CD8-positive, alpha-beta memory T cell (primary cell): ENCODE measurements at regions not wholly inside any gene's neighbourhood (a gene's known extent, or its start where the extent isn't known, plus 50 kb on each side); places are given as distances from the start of the nearest gene placed in this dataset.
"Not testable (repeated sequence)": the region's sequence is repeated elsewhere in the genome, so short reads cannot be mapped to it uniquely, and the experiment has no call there.

ENCODE experiments used
- CTCF ChIA-PET: fragments of 350-600 bp; sonication (Branson Sonifier 250); formaldehyde crosslinking; loops from one replicate; lab custom pipeline; 2021; ENCODE audit warnings: antibody characterized with exemption; lab: Charles Lee
- POLR2A ChIA-PET: fragments of 350-600 bp; sonication (Branson Sonifier 250); formaldehyde crosslinking; loops from one replicate; lab custom pipeline; 2021; ENCODE audit warnings: antibody characterized with exemption; lab: Charles Lee
- DNase-seq, 5 donors: peaks; one replicate each; pipeline versions ENCODE4 v3.0.0 to v3.0.0-alpha.2; 2020 to 2022; ENCODE audit warnings: mixed read lengths in 1 of 5
- H3K27ac ChIP-seq: one replicate; pipeline ENCODE4 v1.7.0; 2013; ENCODE audit warnings: low read depth, mild to moderate bottlenecking, low read length, moderate library complexity
- H3K27me3 ChIP-seq: 2 replicates; pipeline ENCODE4 v1.7.0; 2013; ENCODE audit warnings: low read length, mild to moderate bottlenecking; ENCODE audit not compliant: insufficient read depth, poor library complexity, severe bottlenecking
- H3K36me3 ChIP-seq: 2 replicates; pipeline ENCODE4 v1.7.0; 2013; ENCODE audit warnings: mild to moderate bottlenecking, low read length, moderate library complexity; ENCODE audit not compliant: insufficient read depth
- H3K4me1 ChIP-seq: 2 replicates; pipeline ENCODE4 v1.7.0; 2013; ENCODE audit warnings: mild to moderate bottlenecking, low read length, moderate library complexity; ENCODE audit not compliant: insufficient read depth
- H3K4me3 ChIP-seq: 2 replicates; pipeline ENCODE4 v1.7.0; 2013; ENCODE audit warnings: mild to moderate bottlenecking, low read length
- H3K9me3 ChIP-seq: 2 replicates; pipeline ENCODE4 v1.7.0; 2013; ENCODE audit warnings: mild to moderate bottlenecking, low read length
- H3K27ac Mint-ChIP-seq, 8 donors: one replicate each; pipeline ENCODE4 v1.8.0; 2020 to 2021; ENCODE audit warnings: mixed read lengths in 8 of 8, mild to moderate bottlenecking in 6 of 8, inconsistent platforms in 3 of 8, moderate library complexity in 3 of 8
- H3K27me3 Mint-ChIP-seq, 2 donors: one replicate each; pipeline ENCODE4 v1.8.0; 2020 to 2021; ENCODE audit warnings: mixed read lengths in 2 of 2, mild to moderate bottlenecking in 1 of 2, moderate library complexity in 1 of 2
- H3K36me3 Mint-ChIP-seq, 3 donors: one replicate each; pipeline ENCODE4 v1.8.0; 2020 to 2021; ENCODE audit warnings: mixed read lengths in 3 of 3, inconsistent platforms in 1 of 3, mild to moderate bottlenecking in 1 of 3
- H3K4me1 Mint-ChIP-seq, 3 donors: one replicate each; pipeline ENCODE4 v1.8.0; 2020 to 2021; ENCODE audit warnings: mixed read lengths in 3 of 3, inconsistent platforms in 1 of 3, mild to moderate bottlenecking in 1 of 3
- H3K4me3 Mint-ChIP-seq, 7 donors: one replicate each; pipeline ENCODE4 v1.8.0; 2020 to 2021; ENCODE audit warnings: mixed read lengths in 7 of 7, mild to moderate bottlenecking in 6 of 7, moderate library complexity in 4 of 7, inconsistent platforms in 2 of 7
- H3K9me3 Mint-ChIP-seq, 5 donors: one replicate each; pipeline ENCODE4 v1.8.0; 2020 to 2022; ENCODE audit warnings: mixed read lengths in 5 of 5, mild to moderate bottlenecking in 3 of 5, moderate library complexity in 2 of 5, inconsistent platforms in 1 of 5

DNA sequence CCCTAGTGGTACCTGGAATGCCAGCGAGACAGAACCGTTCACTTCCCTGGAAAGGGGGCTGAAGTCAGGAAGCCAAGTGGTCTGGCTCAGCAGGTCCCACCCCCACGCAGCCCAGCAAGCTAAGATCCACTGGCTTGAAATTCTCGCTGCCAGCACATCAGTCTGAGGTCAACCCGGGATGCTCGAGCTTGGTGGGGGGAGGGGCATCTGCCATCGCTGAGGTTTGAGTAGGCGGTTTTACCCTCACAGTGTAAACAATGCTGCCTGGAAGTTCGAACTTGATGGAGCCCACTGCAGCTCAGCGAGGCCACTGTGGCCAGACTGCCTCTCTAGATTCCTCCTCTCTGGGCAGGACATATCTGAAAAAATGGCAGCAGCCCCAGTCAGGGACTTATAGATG is 464.7 kb upstream of the TOM1L1 start:
- no peaks in the 10 kb centered on the region for H3K4me1 ChIP-seq
- no peaks in the 10 kb centered on the region for H3K9me3 ChIP-seq
- CTCF ChIA-PET, result no interaction called here
- H3K36me3 ChIP-seq, result no peaks in the 10 kb centered on the region
- no peaks in the 10 kb centered on the region for H3K27me3 ChIP-seq
- POLR2A ChIA-PET, result no interaction called here
- Mint-ChIP-seq H3K27ac (no peak overlapping the region), H3K27me3 (no peaks in the 10 kb centered on the region), H3K4me3 (no peak overlapping the region), H3K36me3 (no peaks in the 10 kb centered on the region), H3K4me1 (no peaks in the 10 kb centered on the region), H3K9me3 (peaks cover 6 to 28% (median 10%) of the 10 kb centered on the region in 5 donors)
- DNase-seq, result no peak
- H3K27ac ChIP-seq, result no peak overlapping the region
- H3K4me3 ChIP-seq, result no peak overlapping the region

- Histone ChIP-seq H3K4me1 (no peaks in the 10 kb centered on the region), H3K27me3 (no peaks in the 10 kb centered on the region), H3K27ac (no peak overlapping the region), H3K36me3 (no peaks in the 10 kb centered on the region), H3K4me3 (no peak overlapping the region), H3K9me3 (no peaks in the 10 kb centered on the region)
- Mint-ChIP-seq H3K36me3 (no peaks in the 10 kb centered on the region), H3K9me3 (peaks cover 6 to 23% (median 15%) of the 10 kb centered on the region in 5 donors), H3K27me3 (no peaks in the 10 kb centered on the region), H3K27ac (no peak overlapping the region), H3K4me3 (no peak overlapping the region), H3K4me1 (no peaks in the 10 kb centered on the region)
- POLR2A ChIA-PET, result no interaction called here
- DNase-seq, result no peak
- CTCF ChIA-PET, result no interaction called here
These were observed 460.8 kb upstream of the TOM1L1 start for GRCh38 chr17:54439816-54440215.

DNA sequence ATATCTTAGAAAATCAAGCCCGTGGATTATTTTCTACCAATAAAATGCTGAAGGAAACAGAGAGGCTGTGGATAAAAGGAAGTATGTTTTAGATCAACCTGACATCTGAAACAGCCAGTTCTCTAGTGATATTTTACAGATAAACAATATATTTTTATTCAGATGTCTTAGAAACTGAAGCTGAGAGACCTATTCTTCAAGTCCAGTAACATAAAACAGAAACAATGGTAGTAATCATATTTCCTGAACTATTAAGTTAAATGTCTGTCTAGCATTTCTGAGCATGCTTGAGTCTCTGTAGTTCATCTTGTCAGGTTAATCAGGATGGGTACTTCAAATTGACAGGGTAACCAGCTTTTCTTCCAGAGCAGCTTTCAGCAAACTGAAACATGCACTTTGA is 449.6 kb upstream of the TOM1L1 start:
- no peaks in the 10 kb centered on the region for H3K9me3 ChIP-seq
- H3K36me3 Mint-ChIP-seq, result no peaks in the 10 kb centered on the region
- peaks cover 7 to 24% (median 14%) of the 10 kb centered on the region in 5 donors for H3K9me3 Mint-ChIP-seq
- CTCF ChIA-PET, result no interaction called here
- no peak for DNase-seq
- H3K4me3 Mint-ChIP-seq, result no peak overlapping the region
- no peaks in the 10 kb centered on the region for H3K27me3 ChIP-seq
- no peaks in the 10 kb centered on the region for H3K27me3 Mint-ChIP-seq
- H3K36me3 ChIP-seq, result no peaks in the 10 kb centered on the region
- H3K4me1 ChIP-seq, result no peaks in the 10 kb centered on the region
- no peak overlapping the region for H3K27ac Mint-ChIP-seq
- POLR2A ChIA-PET, result no interaction called here
- H3K27ac ChIP-seq, result no peak overlapping the region
- no peaks in the 10 kb centered on the region for H3K4me1 Mint-ChIP-seq
- H3K4me3 ChIP-seq, result no peak overlapping the region

- Mint-ChIP-seq H3K36me3 (no peaks in the 10 kb centered on the region), H3K27ac (no peak overlapping the region), H3K4me3 (no peak overlapping the region), H3K27me3 (no peaks in the 10 kb centered on the region), H3K4me1 (no peaks in the 10 kb centered on the region), H3K9me3 (peaks cover 10 to 23% (median 19%) of the 10 kb centered on the region in 5 donors)
- ChIA-PET CTCF (no interaction called here), POLR2A (no interaction called here)
- DNase-seq, result no peak
- Histone ChIP-seq H3K9me3 (no peaks in the 10 kb centered on the region), H3K27me3 (no peaks in the 10 kb centered on the region), H3K27ac (no peak overlapping the region), H3K4me3 (no peak overlapping the region), H3K36me3 (no peaks in the 10 kb centered on the region), H3K4me1 (no peaks in the 10 kb centered on the region)
These were observed 447.8 kb upstream of the TOM1L1 start for GRCh38 chr17:54452666-54453348.

DNA sequence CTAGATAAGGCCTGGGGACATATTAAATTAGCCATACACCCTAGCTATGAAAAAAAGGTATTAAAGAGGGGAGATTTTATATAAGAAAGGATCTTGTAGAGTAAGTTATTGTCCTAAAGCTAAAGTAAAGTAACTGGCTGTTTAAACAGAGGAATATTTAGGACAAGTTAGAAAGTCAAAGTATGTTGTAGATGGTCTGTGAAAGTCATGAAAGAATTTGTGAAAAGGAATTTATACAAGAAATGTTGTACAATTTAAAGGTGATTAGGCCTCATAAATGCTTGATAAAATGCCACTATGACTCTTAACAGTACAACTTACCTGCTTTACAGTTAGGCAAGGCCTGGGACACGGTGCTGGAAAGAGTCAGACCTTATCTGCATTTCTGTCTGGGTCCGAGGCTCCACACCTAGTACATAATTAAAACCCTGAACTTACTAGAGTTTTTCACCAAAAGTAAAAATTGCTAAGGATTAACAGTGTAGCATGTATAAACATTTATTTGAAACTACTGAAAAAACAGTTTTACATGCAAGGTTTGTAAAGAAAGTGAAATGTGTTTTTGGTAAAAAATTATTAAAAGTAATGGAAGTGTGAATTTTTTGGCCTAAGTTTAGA is 445.3 kb upstream of the TOM1L1 start:
- ChIA-PET POLR2A (no interaction called here), CTCF (no interaction called here)
- Histone ChIP-seq H3K36me3 (no peaks in the 10 kb centered on the region), H3K27ac (no peak overlapping the region), H3K27me3 (no peaks in the 10 kb centered on the region), H3K4me3 (no peak overlapping the region), H3K4me1 (no peaks in the 10 kb centered on the region), H3K9me3 (no peaks in the 10 kb centered on the region)
- H3K27ac Mint-ChIP-seq, result no peak overlapping the region
- no peak overlapping the region for H3K4me3 Mint-ChIP-seq
- no peak for DNase-seq
- no peaks in the 10 kb centered on the region for H3K27me3 Mint-ChIP-seq
- H3K9me3 Mint-ChIP-seq, result peaks cover 16 to 23% (median 21%) of the 10 kb centered on the region in 5 donors
- H3K36me3 Mint-ChIP-seq, result no peaks in the 10 kb centered on the region
- no peaks in the 10 kb centered on the region for H3K4me1 Mint-ChIP-seq

DNA sequence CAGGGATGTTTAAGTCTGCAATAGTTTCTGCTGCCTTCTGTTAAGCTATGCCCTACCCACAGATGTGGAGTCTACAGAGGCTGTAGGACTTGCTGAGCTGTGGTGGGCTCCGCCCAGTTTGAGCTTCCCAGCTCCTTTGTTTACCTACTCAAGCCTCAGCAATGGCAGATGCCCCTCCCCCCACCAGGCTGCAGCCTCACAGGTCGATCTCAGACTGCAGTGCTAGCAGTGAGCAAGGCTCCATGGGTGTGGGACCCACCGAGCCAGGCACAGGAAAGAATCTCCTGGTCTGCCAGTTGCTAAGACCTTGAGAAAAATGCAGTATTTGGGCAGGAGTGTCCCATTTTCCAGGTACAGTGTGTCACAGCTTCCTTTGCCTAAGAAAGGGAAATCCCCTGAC is 435.2 kb upstream of the TOM1L1 start:
- H3K27ac Mint-ChIP-seq, H3K4me3 ChIP-seq, CTCF ChIA-PET, H3K27me3 Mint-ChIP-seq, H3K27ac ChIP-seq, H3K9me3 Mint-ChIP-seq, H3K4me1 Mint-ChIP-seq, DNase-seq, H3K36me3 ChIP-seq, H3K4me3 Mint-ChIP-seq, POLR2A ChIA-PET, H3K27me3 ChIP-seq, H3K9me3 ChIP-seq, H3K36me3 Mint-ChIP-seq, H3K4me1 ChIP-seq: not testable (repeated sequence)

DNA sequence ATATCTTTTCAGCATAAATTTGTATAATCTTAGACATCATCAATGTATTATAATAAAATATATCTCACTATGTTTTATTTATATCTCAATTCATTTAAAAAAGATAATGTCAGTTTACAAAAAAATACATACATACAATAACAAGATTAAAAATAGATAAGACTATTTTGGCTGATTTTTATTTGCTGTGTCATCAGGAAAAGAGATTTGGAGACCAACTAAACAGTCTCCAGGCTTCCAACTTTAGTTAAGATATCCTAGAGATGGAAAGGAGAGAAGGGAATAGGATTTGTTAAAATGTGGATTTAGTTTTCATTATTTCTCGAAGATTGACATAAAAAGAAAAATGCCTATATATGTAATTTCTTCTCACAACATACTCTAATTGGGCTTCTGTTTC is 433.8 kb upstream of the TOM1L1 start:
- Mint-ChIP-seq H3K4me1 (no peaks in the 10 kb centered on the region), H3K27me3 (no peaks in the 10 kb centered on the region), H3K36me3 (no peaks in the 10 kb centered on the region), H3K4me3 (no peak overlapping the region), H3K27ac (no peak overlapping the region), H3K9me3 (peaks cover 2 to 10% (median 8%) of the 10 kb centered on the region in 5 donors)
- no peak overlapping the region for H3K27ac ChIP-seq
- ChIA-PET CTCF (no interaction called here), POLR2A (no interaction called here)
- H3K4me3 ChIP-seq, result no peak overlapping the region
- H3K36me3 ChIP-seq, result no peaks in the 10 kb centered on the region
- no peaks in the 10 kb centered on the region for H3K27me3 ChIP-seq
- no peak for DNase-seq
- no peaks in the 10 kb centered on the region for H3K4me1 ChIP-seq
- H3K9me3 ChIP-seq, result no peaks in the 10 kb centered on the region

- no peaks in the 10 kb centered on the region for H3K27me3 Mint-ChIP-seq
- H3K27me3 ChIP-seq, result no peaks in the 10 kb centered on the region
- CTCF ChIA-PET, result no interaction called here
- H3K27ac Mint-ChIP-seq, result no peak overlapping the region
- no peaks in the 10 kb centered on the region for H3K4me1 Mint-ChIP-seq
- POLR2A ChIA-PET, result no interaction called here
- no peaks in the 10 kb centered on the region for H3K9me3 ChIP-seq
- no peak overlapping the region for H3K4me3 ChIP-seq
- no peaks in the 10 kb centered on the region for H3K4me1 ChIP-seq
- no peak overlapping the region for H3K4me3 Mint-ChIP-seq
- H3K27ac ChIP-seq, result no peak overlapping the region
- no peaks in the 10 kb centered on the region for H3K36me3 Mint-ChIP-seq
- no peak for DNase-seq
- H3K36me3 ChIP-seq, result no peaks in the 10 kb centered on the region
- peaks cover 0 to 24% (median 4%) of the 10 kb centered on the region in 5 donors for H3K9me3 Mint-ChIP-seq
These were observed 417.8 kb upstream of the TOM1L1 start for GRCh38 chr17:54482843-54483242.
